ENCODE measurements at regions not wholly inside any gene's neighbourhood (a gene's known extent, or its start where the extent isn't known, plus 50 kb on each side); places are given as distances from the start of the nearest gene placed in this dataset.

DNA sequence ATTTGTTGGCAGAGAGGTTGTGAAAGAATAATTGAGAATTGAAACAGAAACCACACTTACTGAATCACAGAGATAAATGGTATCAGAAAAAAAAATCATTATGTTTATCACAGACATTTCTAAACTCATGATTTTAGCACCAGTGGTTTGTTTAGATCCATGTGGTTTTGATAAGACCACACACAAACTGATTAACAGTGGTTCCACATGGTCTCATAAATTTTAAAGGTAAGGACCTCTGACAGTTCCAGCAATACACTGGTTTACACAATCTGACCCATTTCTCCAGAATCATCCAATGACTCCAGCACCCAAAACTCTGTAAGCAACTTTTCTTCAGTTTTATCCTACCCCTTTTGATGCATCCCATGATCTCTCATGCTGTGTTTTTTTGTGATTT lies 261.2 kb downstream of the ANXA1 start:
- no peak for TF ChIP-seq CTCF (conservative IDR thresholded peaks at IDR 0.05)
- TF ChIP-seq EZH2 (IDR thresholded peaks at IDR 0.05; ENCODE audit: low read depth) = no peak

All from PC-9 (cell line).